NOMO-1 (cell line): ENCODE measurements at regions not wholly inside any gene's neighbourhood (a gene's known extent, or its start where the extent isn't known, plus 50 kb on each side); places are given as distances from the start of the nearest gene placed in this dataset.

Experiments used
- DNase-seq, 2 experiments: peaks; one replicate each; lab custom pipeline; 2025; ENCODE audit not compliant: unreplicated experiment in 2 of 2; lab: John Stamatoyannopoulos, UW

DNA sequence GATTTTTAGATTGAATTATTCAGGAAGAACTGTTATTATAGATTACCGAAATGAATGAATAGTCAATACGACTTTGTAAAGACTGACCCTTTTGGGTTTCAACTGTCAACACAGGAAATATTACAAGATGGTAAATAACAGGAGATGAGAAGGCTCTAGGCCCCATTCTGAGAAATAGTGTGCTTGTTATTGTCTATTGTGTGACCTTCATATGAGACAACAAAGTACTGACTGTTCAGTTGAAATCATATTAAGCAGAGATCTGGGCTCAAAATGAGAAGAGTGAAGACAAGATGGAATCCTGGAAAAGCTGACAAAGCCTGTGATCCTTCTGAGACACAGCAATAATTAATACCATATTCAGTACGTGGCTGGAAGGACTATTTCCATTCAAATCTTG, 503.8 kb downstream of the INHBA start:
- no peak for DNase-seq

DNA sequence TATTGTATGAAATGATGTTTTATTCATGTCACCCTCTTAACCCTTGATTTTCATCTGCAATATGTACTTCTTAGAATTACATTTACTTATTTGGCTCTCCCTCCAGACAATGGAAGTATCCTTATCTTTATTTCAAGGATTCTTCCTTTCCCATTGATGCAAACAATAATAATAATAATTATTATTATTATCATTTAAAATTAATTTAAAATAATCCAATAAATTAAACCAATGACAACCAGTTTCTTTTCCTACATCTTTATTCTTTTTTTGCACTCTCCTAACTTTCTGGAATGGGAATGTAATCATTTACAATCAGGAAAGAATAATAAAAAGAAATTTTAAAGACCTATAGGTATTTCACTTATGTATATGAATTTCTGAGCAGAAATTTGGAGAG, 504.4 kb downstream of the INHBA start:
- no peak for DNase-seq

DNA sequence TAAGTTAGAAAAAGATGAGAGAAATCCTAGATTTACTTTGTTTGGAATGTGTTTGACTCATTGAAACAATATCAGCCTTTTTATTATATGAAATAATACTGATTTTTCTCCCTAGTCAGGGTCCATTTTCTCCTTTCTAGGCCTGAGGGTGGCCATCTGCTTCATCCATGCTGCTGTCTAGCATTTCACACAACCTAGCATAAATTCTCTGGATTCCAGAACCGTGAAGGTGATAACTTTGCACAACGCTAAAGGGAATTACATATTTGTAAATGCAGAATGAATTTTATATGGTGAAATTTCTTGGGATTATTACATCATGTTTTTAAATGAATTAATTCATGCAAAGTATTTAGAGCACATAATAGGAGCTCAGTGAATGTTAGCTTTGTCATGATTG, 505.1 kb downstream of the INHBA start:
- DNase-seq, result no peak

DNA sequence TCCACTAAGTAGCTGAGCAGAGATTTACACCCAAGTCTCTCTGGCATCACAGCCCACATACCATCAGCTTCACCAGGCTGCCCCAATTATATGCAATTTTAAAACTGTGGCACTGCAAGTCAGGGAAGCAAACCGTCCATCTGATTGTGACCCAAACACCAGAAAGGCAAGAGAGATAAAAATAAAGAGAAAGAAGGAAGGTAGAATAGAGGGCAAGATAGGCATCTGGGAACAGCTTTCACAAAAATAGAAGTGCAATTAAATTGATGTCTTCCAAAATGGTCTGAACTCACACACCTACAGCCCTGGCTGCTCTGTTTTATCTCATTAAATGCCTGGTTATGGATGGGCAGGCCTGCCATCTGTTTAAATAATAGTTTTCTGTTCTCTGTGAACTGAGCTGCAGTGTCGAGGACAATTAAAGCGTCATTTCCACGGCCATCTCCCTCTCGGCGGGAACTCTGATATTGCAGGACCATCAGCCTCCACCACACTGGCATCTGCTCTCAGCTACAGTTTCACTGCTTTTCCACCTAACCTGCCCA, 509.1 kb downstream of the INHBA start:
- DNase-seq, result no peak

DNA sequence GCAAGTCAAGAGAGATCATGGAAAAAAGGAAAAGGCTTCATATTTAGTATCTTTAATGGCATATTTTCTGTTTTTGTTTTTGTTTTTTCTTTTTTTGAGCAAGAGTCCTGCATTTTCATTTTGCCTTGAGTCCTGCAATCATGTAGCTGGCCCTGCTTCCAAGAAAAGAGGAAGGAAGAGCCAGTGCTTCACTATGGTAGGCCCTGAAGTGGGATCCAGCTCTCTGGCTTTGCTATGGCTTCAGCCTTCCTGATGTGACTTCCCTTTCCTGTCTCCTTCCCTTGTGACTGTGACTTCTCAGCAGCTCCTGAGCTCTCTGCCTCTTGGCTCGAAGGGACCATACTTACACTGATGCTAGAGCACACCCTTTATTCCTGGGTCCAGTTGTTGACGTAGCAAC, 512.3 kb downstream of the INHBA start:
- DNase-seq, result no peak

DNA sequence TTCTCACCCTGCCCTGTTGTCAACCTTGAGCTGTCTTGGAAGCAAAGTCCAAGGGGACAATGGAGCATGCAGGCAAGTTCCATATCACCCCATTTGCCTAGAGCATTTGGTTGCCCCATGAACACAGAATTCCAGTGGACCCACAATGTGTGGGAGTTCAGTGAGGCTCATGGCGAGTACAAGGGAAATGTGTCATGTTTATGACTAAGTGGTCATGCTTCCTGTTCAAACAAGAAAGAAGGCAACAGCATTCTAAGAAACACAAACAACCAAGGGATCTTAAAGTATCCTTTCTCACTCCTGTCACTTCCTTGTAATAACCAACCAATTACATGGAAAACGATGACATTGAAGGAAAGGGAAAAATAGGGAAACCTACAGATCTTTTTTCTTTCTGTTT, 513.0 kb downstream of the INHBA start:
- DNase-seq, result no peak

DNA sequence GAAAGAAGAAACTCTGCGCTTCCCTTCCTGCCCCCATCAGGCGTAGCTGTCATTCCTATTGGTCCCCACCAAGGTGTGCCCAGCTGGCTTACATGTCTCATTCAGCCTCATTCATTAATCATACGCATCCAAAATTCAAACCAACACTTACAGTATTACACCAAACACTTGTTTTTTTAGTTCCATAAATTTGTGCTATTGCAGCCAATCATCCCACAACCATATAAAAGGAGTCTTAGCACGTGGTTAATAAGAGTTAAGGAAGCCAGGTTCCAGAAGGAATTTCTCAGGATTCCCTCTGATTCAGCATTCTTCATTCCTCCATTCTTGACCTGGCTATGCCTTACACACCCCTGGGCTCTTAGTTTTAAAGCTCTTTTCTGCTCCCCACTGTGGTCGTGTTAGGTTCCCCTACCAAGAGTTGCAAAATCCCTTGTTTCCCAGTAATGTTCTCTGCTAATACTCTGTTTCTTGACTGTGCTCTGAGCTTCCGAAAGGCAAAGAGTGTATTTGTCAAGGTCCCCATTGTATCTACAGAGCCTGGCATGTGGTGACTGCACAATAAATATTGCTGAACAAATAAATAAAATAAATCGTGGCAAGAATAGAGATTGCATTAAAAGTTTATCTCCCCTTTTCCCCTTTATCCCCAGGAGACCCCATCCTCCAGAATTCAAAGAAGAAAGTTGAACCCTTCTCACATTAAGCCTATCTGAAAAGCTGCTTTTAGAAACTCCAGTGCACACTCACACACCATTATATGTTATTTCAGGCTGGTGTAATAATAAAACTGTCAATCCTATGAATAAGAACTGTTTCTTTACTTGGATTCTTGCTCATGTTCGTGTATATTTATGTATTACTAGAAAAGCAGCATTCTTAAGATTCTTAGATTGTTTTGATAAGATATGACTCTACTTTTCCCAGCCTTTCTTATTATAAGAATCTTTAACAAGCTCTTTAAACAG, 514.4 kb downstream of the INHBA start:
- DNase-seq, result no peak

DNA sequence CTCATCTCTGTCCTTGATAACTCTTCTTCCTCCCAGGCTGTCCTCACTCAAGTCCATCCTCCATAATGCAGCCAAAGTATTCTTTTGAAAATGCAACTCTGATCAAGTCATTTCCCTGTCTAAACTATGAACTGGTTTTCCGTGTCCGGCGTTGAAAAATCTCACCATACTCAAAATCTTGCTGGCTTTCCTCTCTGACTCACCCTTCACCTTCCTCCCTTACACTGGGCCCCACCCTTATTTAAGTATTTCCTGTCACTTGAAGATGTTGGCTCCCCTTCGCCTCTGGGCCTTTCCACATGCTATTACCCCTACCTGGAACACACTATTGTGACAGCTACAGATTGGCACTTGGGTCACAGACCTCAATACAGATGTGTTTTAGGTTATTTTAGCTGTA, 515.6 kb downstream of the INHBA start:
- DNase-seq, result peak in 1 of 2 experiments; percentile 2

DNA sequence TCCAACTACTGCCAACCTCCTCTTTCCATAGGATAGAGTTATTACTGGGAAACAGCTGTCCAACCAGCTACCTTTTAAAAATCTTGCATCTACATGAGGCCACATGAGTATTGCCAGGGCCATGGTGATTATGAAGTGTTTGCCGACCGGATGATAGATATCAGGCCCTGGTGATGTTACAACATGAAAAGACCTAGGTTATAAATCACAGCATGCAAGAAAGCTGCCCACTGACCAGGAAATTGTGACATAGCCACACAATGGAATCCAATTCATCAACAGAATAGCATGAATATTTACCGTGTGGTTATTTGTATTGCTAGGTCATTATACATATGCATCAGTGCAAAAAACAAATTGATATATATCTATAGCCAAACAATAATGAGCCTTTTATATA, 517.0 kb downstream of the INHBA start:
- DNase-seq, result no peak

DNA sequence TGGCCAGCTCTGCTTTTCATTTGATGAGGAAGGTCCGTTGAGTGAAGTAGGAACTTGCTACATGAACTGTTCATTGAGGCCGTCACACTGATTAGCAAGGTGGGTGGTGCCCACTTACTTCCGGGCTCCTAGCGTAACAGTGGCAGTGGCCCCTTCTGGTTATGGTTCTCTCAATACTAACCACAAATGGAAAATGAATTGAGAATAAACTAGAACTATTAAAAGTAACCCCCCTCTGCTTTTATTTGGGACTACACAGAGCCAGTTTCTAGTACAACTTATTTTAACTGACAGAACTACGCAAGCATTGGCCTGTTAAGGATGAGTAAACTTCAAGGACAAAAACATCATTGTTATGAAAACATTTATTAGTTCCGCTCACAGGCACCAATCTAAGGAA, 519.1 kb downstream of the INHBA start:
- no peak for DNase-seq

DNA sequence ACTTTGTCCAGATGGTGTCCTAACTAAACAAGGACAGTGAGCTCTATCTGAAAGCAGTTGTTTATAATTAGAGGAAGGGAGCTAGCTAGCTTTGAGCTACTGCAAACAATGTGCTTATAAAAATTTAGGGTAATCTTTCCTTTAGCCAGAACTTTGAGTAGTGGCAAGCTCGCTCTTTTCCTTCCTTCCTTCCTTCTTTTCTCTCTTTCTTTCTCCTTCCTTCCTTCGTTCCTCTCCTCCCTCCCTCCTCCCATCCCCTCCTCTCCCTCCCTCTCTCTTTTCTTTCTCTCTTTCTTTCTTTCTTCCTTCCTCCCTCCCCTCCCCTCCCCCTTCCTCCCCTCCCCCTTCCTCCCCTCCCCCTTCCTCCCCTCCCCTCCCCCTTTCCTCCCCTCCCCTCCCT, 520.1 kb downstream of the INHBA start:
- no peak for DNase-seq

DNA sequence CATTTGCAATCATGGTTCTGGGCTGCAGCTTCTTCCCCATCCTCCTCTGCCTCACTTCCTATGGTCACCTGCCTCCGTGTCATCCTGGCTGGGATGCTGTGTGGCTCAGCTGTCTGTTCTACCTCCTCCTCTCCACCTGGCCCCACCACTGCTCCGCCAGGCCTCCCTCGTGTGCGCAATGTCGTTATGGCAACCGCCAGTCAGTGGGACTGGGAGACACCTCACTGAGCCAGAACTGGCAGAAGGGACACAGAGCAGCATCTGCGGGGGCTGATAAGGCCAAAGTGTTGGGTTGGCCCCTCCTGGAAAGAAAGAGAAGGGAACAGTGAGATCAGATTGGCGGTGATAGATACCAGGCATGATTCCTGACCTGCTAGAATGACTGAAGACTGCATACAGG, 527.5 kb downstream of the INHBA start:
- no peak for DNase-seq

DNA sequence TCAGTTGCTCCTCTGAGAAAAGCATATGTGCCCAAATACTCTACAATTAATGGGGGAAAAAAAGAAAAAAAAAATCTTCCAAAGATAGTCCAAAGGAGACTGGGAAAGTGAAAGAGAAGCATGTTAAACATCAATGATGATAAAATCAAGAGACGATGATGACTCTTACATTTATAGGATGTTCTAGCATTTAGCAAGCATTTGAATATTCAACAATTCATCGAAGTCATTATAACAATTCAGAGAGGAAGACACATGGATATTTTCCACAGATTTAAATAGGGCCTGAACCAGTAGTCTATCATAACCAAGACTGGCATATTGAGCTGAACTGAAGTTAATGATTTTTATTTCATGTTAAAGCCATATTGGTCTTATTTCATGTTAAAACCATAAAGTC, 528.4 kb downstream of the INHBA start:
- DNase-seq, result no peak

DNA sequence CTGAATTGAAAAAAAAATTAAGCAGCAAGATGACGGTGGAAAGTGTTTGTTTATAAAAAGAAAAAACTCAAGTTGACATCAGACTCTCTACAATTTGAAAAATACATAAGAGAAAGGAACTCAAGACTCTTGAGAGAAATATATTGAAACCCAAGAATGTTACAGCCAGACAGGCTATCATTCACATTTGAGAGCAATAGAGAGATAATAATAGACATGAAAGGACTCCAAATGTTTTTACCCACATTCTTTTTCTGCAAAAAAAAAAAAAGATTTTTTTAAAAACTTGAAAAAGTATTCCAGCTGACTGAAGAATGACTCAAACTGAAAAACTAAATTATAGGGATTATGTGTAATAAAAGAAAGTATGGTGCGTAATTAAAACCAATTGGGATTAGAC, 532.4 kb downstream of the INHBA start:
- DNase-seq, result no peak

DNA sequence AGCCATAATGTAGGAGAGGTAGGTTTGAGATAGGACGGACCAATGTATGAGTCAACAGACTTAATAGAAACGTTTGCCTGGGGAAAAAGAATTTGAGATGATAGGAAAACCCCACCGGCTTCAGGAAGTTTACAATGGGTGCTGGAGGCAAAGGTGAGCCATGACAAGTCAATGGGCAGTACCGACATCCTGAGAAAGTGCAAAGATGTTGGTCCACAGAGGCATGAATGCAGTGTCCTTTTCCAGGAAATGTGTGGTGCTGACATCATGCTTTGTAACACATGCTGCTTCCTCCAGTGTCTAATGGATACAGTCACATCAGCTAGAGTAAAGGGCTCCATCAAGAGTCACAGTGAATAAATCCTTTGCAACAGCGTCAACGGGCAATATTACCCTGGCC, 533.6 kb downstream of the INHBA start:
- no peak for DNase-seq

DNA sequence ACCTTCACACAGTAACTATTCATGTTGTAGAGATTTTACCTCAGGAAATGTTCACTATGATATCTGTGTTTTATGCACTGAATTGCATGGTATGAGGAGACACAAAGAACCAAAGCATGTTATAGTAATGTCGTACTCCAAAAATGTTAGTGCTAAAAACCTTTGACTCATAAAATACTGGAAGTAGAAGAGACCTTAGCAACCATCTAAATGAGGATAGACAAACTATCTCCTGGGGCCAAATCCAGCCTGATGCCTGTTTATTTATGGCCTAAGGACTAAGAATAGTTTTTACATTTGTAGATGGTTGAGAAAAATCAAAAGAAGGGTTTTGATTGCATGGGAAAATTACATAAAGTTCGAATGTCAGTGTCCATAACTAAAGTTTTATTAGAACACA, 535.1 kb downstream of the INHBA start:
- DNase-seq, result no peak

DNA sequence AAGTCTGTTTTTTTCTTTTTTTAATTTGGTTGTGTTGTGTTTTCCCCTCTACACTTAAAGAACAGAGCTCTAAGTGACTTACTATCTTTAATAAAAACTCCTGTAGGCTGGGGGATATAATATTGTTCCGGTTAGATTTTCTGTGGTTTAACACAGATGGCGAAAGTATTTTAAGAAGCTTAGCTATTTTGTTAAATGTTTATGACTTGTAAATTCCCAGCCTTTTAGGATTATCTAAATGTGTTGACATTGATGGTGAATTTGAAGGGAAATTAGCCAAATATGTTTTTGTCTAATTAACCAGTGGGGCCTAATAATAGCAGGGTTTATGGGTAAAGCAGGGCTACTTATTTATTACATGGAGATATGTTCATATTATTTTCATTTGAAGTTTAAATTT, 538.5 kb downstream of the INHBA start:
- DNase-seq, result no peak

DNA sequence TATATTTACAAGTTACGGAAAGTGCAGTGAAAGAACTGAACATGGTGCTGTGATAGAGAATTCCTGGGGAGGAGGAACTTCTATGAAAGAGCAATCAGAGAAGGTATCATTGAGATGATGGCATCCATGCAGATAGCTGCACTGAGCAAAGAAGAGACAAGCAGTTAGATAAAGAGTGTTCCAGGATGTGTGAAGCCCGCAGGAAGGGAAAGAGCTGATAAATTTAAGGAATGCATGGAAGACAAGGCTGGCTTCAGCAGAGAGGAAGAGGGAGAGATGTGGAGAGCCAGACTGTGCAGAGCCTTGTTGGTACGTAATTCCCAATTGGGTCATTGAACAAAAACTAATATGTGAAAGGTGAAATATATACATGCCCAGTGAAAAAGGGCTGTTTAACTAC, 538.9 kb downstream of the INHBA start:
- DNase-seq, result no peak

DNA sequence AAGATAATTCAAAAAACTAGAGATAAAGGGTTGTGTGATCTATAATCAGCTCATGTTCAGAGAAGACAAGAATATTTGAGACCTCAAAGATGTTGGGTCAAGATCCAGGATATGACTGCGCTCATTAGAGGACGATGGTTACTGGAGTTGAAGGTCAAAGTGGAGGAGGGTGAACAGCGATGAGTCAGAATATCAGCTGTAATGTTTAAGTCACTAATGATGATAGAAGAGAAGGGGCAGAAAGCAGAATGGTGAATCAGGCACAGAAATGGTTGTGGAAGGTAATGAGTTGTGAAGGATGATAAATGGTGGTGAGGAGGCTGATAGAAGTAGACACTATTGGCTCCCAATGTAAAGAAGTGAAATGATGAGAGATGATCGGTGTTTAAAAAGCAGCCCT, 540.3 kb downstream of the INHBA start:
- no peak for DNase-seq

DNA sequence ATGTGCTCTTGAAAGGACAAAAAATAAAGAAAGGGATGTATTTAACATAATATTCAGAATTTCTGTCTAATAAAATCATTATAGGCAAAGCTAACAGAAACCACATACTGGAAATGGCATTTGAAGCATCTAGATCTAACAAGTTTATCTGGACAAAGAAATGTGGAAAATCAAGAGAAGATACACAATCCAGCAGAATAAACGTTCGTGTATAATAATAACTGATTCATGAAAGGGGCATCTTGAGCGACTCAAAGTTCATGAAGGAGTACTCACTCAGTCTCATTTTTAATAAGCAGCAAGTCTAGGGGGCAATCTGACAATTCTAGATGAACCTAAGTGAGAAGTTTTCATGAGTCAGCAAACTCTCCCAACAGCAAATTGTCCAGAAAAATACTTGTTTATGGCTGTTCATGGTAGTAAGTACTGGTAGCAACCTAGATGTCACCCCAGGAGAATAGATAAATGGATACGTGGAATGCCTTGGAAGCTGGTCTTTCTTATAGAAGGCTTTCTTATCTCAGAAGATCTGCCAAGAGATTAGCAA, 541.8 kb downstream of the INHBA start:
- DNase-seq, result no peak

DNA sequence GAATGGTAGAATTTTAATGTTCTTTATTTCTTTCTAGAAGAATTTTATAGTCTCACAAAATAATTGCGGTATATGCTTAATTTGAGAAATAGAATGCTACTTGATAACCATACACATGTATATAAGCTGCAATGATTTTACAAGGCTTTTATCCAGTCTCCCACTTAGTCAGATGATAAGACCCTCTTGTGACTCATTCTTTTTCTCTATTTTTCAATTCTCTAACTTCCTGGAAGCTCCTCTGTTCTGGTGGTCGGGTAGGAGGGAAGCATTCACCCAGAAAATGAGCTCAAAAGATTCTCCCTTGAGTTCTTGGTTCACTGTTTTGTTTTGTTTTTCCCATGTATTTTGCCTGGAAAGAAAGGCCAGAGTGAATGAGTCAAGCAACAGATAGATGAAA, 546.6 kb downstream of the INHBA start:
- no peak for DNase-seq

DNA sequence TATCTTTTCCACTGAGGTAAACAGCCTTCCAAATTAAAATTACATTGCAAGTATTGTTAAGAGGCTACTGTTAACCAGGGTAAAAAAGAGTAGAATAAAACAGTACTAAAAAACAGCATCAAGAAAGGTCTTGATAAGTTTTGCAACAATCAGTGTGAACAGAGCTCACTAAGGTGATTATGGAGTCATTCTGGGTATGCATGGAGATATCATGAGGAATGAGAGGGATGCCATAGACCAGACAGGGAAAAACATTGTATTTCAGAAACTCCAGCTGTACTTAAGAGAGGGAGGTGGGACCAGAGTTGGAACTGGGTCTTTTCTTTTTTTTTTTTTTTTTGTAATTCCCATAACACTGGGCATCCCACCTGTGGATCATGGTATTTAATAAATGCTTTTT, 549.6 kb downstream of the INHBA start:
- DNase-seq, result no peak
